Fibroblast of lung (primary cell): ENCODE measurements at regions not wholly inside any gene's neighbourhood (a gene's known extent, or its start where the extent isn't known, plus 50 kb on each side); places are given as distances from the start of the nearest gene placed in this dataset.

ENCODE experiments used
- CTCF ChIP-seq, 2 donors: IDR thresholded peaks in 1 of 2; conservative IDR thresholded peaks in 1 of 2; 1 replicate in 1 of 2; 2 replicates in 1 of 2; pipeline ENCODE4 v1.5.1; 2011 to 2012; ENCODE audit warnings: low read length in 2 of 2, control low read depth in 1 of 2, inconsistent platforms in 1 of 2, low read depth in 1 of 2, mild to moderate bottlenecking in 1 of 2
- EZH2 ChIP-seq: IDR thresholded peaks from 2 replicates; pipeline ENCODE4 v1.5.1; 2012; ENCODE audit warnings: low read length, control low read depth, mild to moderate bottlenecking; ENCODE audit errors: missing control alignments

GRCh38 chr10:4733150-4733842, 92.7 kb upstream of the AKR1E2 start:
- no peak for TF ChIP-seq CTCF (conservative IDR thresholded peaks at IDR 0.05 in 1 of 2, IDR thresholded peaks at IDR 0.05 in 1 of 2; ENCODE audit: low read depth in 1 of 2, low read length in 2 of 2)
- no peak for TF ChIP-seq EZH2
